Esophagus muscularis mucosa (tissue), 4 donors: ENCODE measurements at regions not wholly inside any gene's neighbourhood (a gene's known extent, or its start where the extent isn't known, plus 50 kb on each side); places are given as distances from the start of the nearest gene placed in this dataset.

Experiments used
- DNase-seq: peaks from one replicate; pipeline ENCODE4 v3.0.0-alpha.2; 2017; ENCODE audit errors: extremely low spot score
- H3K27ac ChIP-seq, 4 donors: fragments of 200-600 bp; sonication (generic); replicated peaks in 1 of 4; 1 replicate in 3 of 4; 2 replicates in 1 of 4; pipeline ENCODE4 v1.5.1; 2016 to 2019; ENCODE audit warnings: mild to moderate bottlenecking in 1 of 4
- H3K27me3 ChIP-seq, 4 donors: fragments of 200-600 bp; sonication (generic); one replicate each; pipeline versions ENCODE4 v1.5.1 to v1.6.0; 2016 to 2019
- H3K36me3 ChIP-seq, 4 donors: fragments of 200-600 bp; sonication (generic); one replicate each; pipeline ENCODE4 v1.5.1; 2016 to 2019
- H3K4me1 ChIP-seq, 4 donors: fragments of 200-600 bp; sonication (generic); one replicate each; pipeline ENCODE4 v1.5.1; 2016 to 2019
- H3K4me3 ChIP-seq, 4 donors: fragments of 200-600 bp; sonication (generic); 1 replicate in 2 of 4; 2 replicates in 2 of 4; pipeline ENCODE4 v1.5.1; 2016 to 2019; ENCODE audit warnings: mild to moderate bottlenecking in 4 of 4, moderate library complexity in 1 of 4
- H3K9me3 ChIP-seq, 4 donors: fragments of 200-600 bp; sonication (generic); 1 replicate in 3 of 4; 2 replicates in 1 of 4; pipeline ENCODE4 v1.5.1; 2016 to 2019
- EP300 ChIP-seq: sonication (generic); formaldehyde crosslinking; IDR thresholded peaks from one replicate; pipeline ENCODE4 v1.6.1; 2017; ENCODE audit warnings: antibody characterized with exemption
- POLR2A ChIP-seq: fragments of 450-650 bp; IDR thresholded peaks from one replicate; pipeline ENCODE4 v1.6.1; 2017; ENCODE audit warnings: antibody characterized with exemption, moderate library complexity, mild to moderate bottlenecking, low read depth
- POLR2AphosphoS5 ChIP-seq, 2 donors: sonication (generic); formaldehyde crosslinking; IDR thresholded peaks; one replicate each; pipeline ENCODE4 v1.6.1; 2017; ENCODE audit warnings: antibody characterized with exemption in 2 of 2
- WGBS: methylation state at CpG from one replicate; pipeline ENCODE4 v1.1.5; 2018; 5-methylcytosine and 5-hydroxymethylcytosine counted together
- intact Hi-C: fragments of 100-400 bp; cut with DNase I; formaldehyde crosslinking; loops from one replicate; pipeline ENCODE4 v1.15.1; 2023
- TF ChIP-seq, protein P1 (sequence below), 3 experiments: fragments of 200-600 bp in 2 of 3; fragments of 450-650 bp in 1 of 3; sonication (generic) in 2 of 3; IDR thresholded peaks; one replicate each; pipeline ENCODE4 v1.5.1; 2017 to 2019; ENCODE audit warnings: antibody characterized with exemption in 3 of 3, mild to moderate bottlenecking in 2 of 3, moderate library complexity in 1 of 3

DNA sequence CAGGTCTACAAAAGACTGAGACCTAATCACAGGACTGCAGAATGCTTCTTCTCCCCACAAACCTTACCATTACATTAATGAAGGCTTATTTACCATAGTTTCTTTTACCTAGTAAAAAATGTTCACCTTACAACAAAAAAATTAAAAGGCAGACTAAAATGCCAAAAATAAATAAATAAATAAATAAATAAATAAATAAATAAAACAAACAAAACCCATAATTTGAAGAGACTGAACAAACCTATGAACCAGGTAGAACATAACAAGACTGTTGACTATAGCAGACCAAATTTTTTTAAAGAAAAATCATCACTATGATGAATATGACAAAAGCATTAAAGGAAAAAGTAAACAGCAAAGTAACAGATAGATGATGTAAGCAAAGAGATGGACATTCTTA, 946.3 kb downstream of the EPHA7 start:
- H3K36me3 ChIP-seq: no peaks in the 10 kb centered on the region
- H3K27ac ChIP-seq: no peak overlapping the region

DNA sequence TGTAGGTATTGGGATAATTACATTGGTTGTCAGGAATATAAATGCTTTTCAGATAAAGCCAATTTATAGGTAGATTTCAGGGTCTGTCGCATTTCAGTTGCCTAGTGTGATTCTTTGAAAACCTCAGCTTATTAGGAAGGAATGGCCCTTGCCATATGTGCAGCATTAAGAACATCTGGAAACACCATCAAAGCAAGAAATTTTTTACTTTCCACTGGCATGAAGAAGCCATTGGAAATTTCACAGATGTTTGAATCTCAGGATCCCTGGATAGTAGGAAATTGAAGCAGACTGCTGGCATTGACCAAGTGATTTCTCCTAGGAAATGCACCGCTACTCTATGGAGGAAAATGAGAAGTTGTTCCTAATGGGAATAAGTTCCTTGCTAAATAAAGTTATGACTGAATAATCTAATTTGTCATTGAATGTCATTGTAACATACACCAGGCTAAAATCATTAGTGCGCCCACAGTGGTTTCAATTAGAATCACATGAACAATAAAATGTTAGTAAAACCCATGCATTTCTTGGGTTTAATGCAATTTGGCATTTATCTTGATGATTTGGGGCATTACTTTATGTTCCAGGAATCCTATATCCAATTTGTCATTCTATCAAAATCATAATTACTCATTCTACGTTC, 950.1 kb downstream of the EPHA7 start:
- no peaks in the 10 kb centered on the region for H3K4me1 ChIP-seq
- TF ChIP-seq POLR2A (no peak), EP300 (no peak), POLR2AphosphoS5 (IDR thresholded peaks at IDR 0.05) (no peak)
- TF ChIP-seq, protein P1, sequence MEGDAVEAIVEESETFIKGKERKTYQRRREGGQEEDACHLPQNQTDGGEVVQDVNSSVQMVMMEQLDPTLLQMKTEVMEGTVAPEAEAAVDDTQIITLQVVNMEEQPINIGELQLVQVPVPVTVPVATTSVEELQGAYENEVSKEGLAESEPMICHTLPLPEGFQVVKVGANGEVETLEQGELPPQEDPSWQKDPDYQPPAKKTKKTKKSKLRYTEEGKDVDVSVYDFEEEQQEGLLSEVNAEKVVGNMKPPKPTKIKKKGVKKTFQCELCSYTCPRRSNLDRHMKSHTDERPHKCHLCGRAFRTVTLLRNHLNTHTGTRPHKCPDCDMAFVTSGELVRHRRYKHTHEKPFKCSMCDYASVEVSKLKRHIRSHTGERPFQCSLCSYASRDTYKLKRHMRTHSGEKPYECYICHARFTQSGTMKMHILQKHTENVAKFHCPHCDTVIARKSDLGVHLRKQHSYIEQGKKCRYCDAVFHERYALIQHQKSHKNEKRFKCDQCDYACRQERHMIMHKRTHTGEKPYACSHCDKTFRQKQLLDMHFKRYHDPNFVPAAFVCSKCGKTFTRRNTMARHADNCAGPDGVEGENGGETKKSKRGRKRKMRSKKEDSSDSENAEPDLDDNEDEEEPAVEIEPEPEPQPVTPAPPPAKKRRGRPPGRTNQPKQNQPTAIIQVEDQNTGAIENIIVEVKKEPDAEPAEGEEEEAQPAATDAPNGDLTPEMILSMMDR (IDR thresholded peaks at IDR 0.05): no peak
- intact Hi-C loops: no loop called here
- H3K27ac ChIP-seq: no peak overlapping the region
- no peak overlapping the region for H3K4me3 ChIP-seq
- peaks cover 0 to 20% (median 14%) of the 10 kb centered on the region in 4 donors for H3K9me3 ChIP-seq
- no peaks in the 10 kb centered on the region for H3K36me3 ChIP-seq
- no peak for DNase-seq
- WGBS: 87% methylated on average over 4 of the region's 4 CpGs
- no peaks in the 10 kb centered on the region for H3K27me3 ChIP-seq

More for the DNA sequence above, 946.3 kb downstream of the EPHA7 start:
- Histone ChIP-seq H3K27me3 (no peaks in the 10 kb centered on the region), H3K4me3 (no peak overlapping the region), H3K9me3 (no peaks in the 10 kb centered on the region), H3K4me1 (no peaks in the 10 kb centered on the region)
- no peak for DNase-seq
- no peak for TF ChIP-seq POLR2AphosphoS5 (IDR thresholded peaks at IDR 0.05)
- TF ChIP-seq, protein P1 (IDR thresholded peaks at IDR 0.05): no peak
- no peak for TF ChIP-seq POLR2A
- TF ChIP-seq EP300: no peak
- intact Hi-C loops: no loop called here

DNA sequence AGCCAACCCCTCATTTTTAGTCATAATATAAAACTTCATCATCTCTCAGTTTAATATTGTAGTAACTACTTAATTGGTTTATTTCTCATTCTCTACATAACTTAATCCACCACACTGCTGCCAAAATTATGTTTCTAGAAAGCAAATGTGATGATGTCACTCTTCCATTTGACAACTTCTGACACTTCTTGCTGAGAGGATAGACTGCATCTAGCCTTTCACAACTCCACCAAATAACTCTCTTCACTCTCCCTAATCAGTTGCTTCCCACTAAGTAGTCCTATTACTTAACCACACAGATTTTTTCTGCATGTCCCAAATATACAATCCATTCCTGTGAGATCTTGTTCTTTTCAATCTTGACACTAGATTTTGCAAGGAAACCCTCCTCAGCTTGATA, 951.3 kb downstream of the EPHA7 start:
- Histone ChIP-seq H3K36me3 (no peaks in the 10 kb centered on the region), H3K27me3 (no peaks in the 10 kb centered on the region), H3K4me1 (no peaks in the 10 kb centered on the region), H3K27ac (no peak overlapping the region), H3K9me3 (peaks cover 0 to 20% (median 14%) of the 10 kb centered on the region in 4 donors), H3K4me3 (no peak overlapping the region)
- no peak for DNase-seq
- intact Hi-C loops: no loop called here
- TF ChIP-seq, protein P1 (IDR thresholded peaks at IDR 0.05): no peak
- no peak for TF ChIP-seq POLR2AphosphoS5 (IDR thresholded peaks at IDR 0.05)
- no peak for TF ChIP-seq EP300
- no peak for TF ChIP-seq POLR2A

DNA sequence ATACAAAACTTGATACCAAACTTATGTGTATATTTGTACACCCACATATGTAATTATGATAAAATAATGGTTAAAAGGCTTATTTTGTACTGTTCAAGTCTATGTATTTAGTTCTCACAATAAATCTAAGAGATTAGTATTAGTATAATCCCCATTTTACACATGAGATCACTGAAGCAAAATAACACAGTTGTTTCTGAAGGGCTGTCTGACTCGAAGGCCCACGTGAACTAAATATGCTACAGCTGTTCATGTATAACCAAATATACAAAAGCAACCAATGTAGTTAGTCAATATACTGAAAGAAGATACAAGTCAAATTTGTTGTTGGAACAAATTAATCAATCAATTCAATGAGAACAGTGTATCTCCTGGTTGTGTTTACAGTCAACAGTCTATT, 959.2 kb downstream of the EPHA7 start:
- intact Hi-C loops: no loop called here
- peaks cover 0 to 9% (median 1%) of the 10 kb centered on the region in 4 donors for H3K9me3 ChIP-seq
- no peak overlapping the region for H3K27ac ChIP-seq
- DNase-seq: no peak
- H3K4me1 ChIP-seq: no peaks in the 10 kb centered on the region
- no peaks in the 10 kb centered on the region for H3K36me3 ChIP-seq
- no peak for TF ChIP-seq POLR2AphosphoS5 (IDR thresholded peaks at IDR 0.05)
- TF ChIP-seq POLR2A: no peak
- no peak for TF ChIP-seq EP300
- H3K27me3 ChIP-seq: no peaks in the 10 kb centered on the region
- 62% methylated on average over 2 of the region's 2 CpGs for WGBS
- H3K4me3 ChIP-seq: no peak overlapping the region

DNA sequence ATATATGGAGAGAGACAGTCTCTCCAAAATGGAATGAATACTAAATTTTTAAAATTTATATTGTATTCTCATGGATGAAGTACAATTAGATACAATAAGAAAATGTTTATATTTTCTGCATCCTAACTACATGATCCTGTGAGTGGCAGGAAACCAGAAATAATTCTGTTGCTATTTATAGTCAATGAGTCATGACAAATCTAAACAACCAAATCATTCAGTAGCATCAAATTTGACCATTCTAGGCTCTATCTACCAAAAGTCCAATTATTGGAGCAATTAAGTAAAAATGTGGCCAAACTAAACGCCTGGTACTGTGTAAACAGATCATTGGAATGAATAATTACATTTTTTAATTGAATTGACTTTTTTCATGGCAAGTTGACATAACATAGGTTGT, 959.8 kb downstream of the EPHA7 start:
- no peaks in the 10 kb centered on the region for H3K27me3 ChIP-seq
- no peaks in the 10 kb centered on the region for H3K4me1 ChIP-seq
- TF ChIP-seq POLR2AphosphoS5 (IDR thresholded peaks at IDR 0.05): no peak
- TF ChIP-seq, protein P1 (IDR thresholded peaks at IDR 0.05): no peak
- TF ChIP-seq POLR2A: no peak
- no peak for TF ChIP-seq EP300
- WGBS: 54% methylated on average over 1 of the region's 1 CpG
- no peak for DNase-seq
- no peak overlapping the region for H3K27ac ChIP-seq
- H3K9me3 ChIP-seq: peaks cover 0 to 3% (median 0%) of the 10 kb centered on the region in 4 donors
- no peak overlapping the region for H3K4me3 ChIP-seq
- intact Hi-C loops: no loop called here
- no peaks in the 10 kb centered on the region for H3K36me3 ChIP-seq
